NOMO-1 treated with dmso at 0.1 percent for 144 hours (cell line): ENCODE measurements at regions not wholly inside any gene's neighbourhood (a gene's known extent, or its start where the extent isn't known, plus 50 kb on each side); places are given as distances from the start of the nearest gene placed in this dataset.

ENCODE experiments used
- DNase-seq: peaks from one replicate; lab custom pipeline; 2025; ENCODE audit not compliant: unreplicated experiment; lab: John Stamatoyannopoulos, UW

DNA sequence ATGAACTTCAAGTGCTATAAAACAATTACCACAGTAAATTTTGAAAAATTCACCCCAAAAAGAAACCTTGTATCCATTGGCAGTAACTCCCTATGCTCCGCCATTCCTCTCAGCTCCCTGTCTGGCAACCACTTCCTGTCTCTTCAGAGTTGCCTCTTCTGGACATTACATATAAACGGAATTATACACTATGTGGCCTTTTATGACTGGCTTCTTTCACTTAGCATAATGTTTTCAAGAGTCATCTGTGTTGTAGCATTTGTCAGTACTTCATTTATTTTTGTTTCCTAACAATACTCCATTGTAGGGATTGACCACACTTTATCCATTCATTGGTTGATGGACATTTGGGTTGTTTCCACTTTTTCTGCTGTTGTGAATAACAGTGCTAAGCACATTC, 50.1 kb downstream of the CEP43 start:
- no peak for DNase-seq

DNA sequence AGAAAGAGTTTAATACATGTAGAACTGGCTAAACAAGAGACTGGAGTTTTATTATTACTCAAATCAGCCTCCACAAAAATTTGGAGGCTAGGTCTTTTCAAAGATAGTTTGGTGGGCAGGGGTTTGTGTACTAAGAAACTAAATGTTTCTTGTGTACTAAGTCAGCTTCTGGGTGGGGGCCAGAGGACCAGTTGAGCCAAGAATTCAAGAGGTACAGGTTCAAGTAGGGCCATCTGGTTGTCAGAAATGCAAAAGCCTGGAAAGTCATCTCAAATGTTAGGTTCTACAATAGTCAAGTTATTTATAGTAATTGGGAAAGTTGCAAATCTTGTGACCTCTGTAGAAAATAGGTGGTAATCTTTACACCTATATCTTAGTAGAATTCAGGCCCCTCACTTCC, 51.7 kb downstream of the CEP43 start:
- no peak for DNase-seq

DNA sequence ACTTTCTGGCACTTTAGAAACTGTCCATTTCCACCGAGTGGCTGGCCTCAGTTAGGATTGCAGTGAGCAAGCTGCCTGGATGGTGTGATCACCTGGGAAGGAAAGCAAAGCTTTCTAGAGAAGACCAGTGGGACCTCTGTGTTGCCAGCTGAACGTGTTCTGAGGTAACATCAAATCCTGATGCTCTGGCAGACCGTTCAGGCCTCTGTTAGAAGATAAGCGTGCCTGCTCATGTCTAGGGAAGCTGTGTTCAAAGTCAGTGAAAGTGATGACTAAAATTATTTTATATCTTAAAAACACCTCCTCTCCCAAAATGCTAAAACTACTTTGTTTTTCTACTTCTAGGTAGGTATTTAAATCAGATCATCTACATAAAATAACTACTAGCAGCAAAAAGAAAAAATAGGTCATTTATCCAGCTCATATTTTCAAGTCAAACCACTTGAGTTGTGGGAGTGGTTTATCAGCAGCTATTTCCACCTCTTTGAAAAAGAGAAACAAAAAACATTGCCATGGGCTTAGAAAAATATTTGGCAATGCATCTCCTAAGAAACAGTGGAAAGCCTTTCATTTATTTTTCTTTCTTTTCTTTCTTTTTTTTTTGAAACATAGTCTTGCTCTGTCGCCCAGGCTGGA, 54.8 kb downstream of the CEP43 start:
- no peak for DNase-seq

DNA sequence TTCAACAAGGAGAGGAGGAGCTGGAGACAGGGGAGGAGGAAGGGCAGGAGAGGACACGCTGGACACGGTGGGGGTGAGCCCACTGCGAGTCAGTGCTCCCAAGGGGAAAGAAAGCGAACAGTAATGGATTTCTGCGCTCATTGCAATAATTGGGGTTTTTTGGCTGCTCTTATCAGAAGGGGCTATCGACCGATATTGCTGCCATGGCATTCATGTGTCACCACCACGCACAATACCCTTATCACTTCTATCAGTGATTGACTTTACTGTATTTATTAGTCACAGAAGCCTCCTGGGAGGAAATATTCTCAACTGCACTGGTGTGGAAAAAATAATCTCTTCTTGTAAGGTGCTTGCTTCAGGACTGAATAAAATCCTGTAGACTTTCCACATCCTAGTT, 55.8 kb downstream of the CEP43 start:
- no peak for DNase-seq

DNA sequence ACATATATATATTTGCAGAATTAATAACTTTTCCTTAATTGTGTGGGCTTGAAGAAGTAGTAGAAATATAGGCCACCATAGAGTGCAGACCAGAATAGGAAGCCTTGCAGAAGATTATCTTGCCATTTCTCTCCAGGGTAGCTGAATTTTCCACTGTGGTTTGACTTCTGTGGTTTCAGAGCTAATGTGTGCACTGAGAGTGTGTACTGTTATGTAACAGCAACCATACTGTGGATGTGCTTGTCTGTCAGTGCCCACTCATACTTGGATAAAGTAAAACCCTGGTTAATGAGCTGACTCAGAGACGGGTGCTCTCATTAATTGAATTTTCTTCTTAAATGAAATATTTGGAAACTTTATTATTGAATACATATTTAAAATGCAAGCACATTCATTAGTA, 57.2 kb downstream of the CEP43 start:
- DNase-seq = peak; percentile 61

DNA sequence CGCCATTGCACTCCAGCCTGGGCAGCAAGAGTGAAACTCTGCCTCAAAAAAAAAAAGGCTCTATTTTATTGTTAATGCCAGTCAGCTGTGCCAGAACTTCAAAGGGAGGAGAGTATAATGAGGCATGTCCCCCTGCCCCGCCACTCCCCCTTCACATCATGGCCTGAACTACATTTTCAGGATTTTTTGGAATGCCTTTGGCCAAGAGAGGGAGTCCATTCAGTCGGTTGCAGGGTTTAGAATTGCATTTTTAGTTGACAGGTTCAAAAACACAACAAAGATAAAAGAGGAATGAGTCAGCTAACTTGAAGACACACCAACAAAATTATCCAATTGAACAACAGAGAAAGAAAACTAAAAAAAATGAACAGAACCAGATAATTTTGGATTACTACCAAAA, 59.1 kb downstream of the CEP43 start:
- DNase-seq = no peak
